ENCODE measurements at regions not wholly inside any gene's neighbourhood (a gene's known extent, or its start where the extent isn't known, plus 50 kb on each side); places are given as distances from the start of the nearest gene placed in this dataset.

- no peak for DNase-seq
- WGBS (ENCODE audit: insufficient coverage), result 7% methylated on average over 2 of the region's 7 CpGs
- Histone ChIP-seq H3K4me2 (replicated peaks; ENCODE audit: low read depth, low read length, poor library complexity, severe bottlenecking) (no peak overlapping the region), H3K4me3 (ENCODE audit: control extremely low read depth in 1 of 5, extremely low read depth in 1 of 5, insufficient read depth in 1 of 5, low read depth in 2 of 5, low read length in 4 of 5) (no peak overlapping the region), H2AFZ (ENCODE audit: insufficient read depth, low read depth, low read length, poor library complexity, severe bottlenecking) (no peak overlapping the region), H4K20me1 (ENCODE audit: control insufficient read depth, insufficient read depth, low read length, poor library complexity, severe bottlenecking) (no peaks in the 10 kb centered on the region), H3K9me3 (ENCODE audit: control extremely low read depth in 1 of 3, control insufficient read depth in 2 of 3, insufficient read depth in 1 of 3, low read length in 2 of 3) (peaks cover 0 to 7% (median 1%) of the 10 kb centered on the region in 3 donors), H3K79me2 (ENCODE audit: control insufficient read depth, insufficient read depth, low read length) (no peaks in the 10 kb centered on the region), H3K27me3 (replicated peaks in 1 of 4; ENCODE audit: control extremely low read depth in 1 of 4, control insufficient read depth in 3 of 4, insufficient read depth in 4 of 4, low read length in 3 of 4) (no peaks in the 10 kb centered on the region), H3K4me1 (ENCODE audit: control insufficient read depth in 2 of 2, insufficient read depth in 2 of 2, low read length in 2 of 2) (no peaks in the 10 kb centered on the region), H3K9ac (ENCODE audit: low read length) (no peak overlapping the region), H3K27ac (ENCODE audit: low read length in 2 of 2) (no peak overlapping the region), H3K36me3 (replicated peaks in 1 of 2; ENCODE audit: control extremely low read depth in 1 of 2, control insufficient read depth in 1 of 2, extremely low read depth in 1 of 2, insufficient read depth in 2 of 2, low read length in 1 of 2) (no peaks in the 10 kb centered on the region)
- no peak for ATAC-seq (ENCODE audit: low read depth)
- ChIA-PET POLR2A (no interaction called here), CTCF (no interaction called here)
- intact Hi-C loops (cut with micrococcal nuclease), result no loop called here
- Mint-ChIP-seq H3K9me3 (ENCODE audit: insufficient read depth) (peaks cover 5% of the 10 kb centered on the region), H3K27me3 (no peaks in the 10 kb centered on the region), H3K27ac (no peak overlapping the region), H3K4me3 (no peak overlapping the region), H3K4me1 (no peaks in the 10 kb centered on the region)
- TF ChIP-seq, protein P1, sequence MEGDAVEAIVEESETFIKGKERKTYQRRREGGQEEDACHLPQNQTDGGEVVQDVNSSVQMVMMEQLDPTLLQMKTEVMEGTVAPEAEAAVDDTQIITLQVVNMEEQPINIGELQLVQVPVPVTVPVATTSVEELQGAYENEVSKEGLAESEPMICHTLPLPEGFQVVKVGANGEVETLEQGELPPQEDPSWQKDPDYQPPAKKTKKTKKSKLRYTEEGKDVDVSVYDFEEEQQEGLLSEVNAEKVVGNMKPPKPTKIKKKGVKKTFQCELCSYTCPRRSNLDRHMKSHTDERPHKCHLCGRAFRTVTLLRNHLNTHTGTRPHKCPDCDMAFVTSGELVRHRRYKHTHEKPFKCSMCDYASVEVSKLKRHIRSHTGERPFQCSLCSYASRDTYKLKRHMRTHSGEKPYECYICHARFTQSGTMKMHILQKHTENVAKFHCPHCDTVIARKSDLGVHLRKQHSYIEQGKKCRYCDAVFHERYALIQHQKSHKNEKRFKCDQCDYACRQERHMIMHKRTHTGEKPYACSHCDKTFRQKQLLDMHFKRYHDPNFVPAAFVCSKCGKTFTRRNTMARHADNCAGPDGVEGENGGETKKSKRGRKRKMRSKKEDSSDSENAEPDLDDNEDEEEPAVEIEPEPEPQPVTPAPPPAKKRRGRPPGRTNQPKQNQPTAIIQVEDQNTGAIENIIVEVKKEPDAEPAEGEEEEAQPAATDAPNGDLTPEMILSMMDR (IDR thresholded peaks at IDR 0.05), result peak; percentile 17
- TF ChIP-seq EZH2 (IDR thresholded peaks at IDR 0.05; ENCODE audit: borderline replicate concordance, insufficient read depth, low read depth, low read length, poor library complexity, severe bottlenecking), result no peak
These were observed 327.0 kb downstream of the BMP2 start for GRCh38 chr20:7094438-7094997.

GRCh38 chr20:7106910-7107309, 339.4 kb downstream of the BMP2 start:
- Histone ChIP-seq H3K27me3 (replicated peaks in 1 of 4; ENCODE audit: control extremely low read depth in 1 of 4, control insufficient read depth in 3 of 4, insufficient read depth in 4 of 4, low read length in 3 of 4) (no peaks in the 10 kb centered on the region), H3K9ac (ENCODE audit: low read length) (no peak overlapping the region), H3K27ac (ENCODE audit: low read length in 2 of 2) (no peak overlapping the region), H3K4me3 (ENCODE audit: control extremely low read depth in 1 of 5, extremely low read depth in 1 of 5, insufficient read depth in 1 of 5, low read depth in 2 of 5, low read length in 4 of 5) (no peak overlapping the region), H3K9me3 (ENCODE audit: control extremely low read depth in 1 of 3, control insufficient read depth in 2 of 3, insufficient read depth in 1 of 3, low read length in 2 of 3) (no peaks in the 10 kb centered on the region), H3K36me3 (replicated peaks in 1 of 2; ENCODE audit: control extremely low read depth in 1 of 2, control insufficient read depth in 1 of 2, extremely low read depth in 1 of 2, insufficient read depth in 2 of 2, low read length in 1 of 2) (no peaks in the 10 kb centered on the region), H4K20me1 (ENCODE audit: control insufficient read depth, insufficient read depth, low read length, poor library complexity, severe bottlenecking) (no peaks in the 10 kb centered on the region), H3K79me2 (ENCODE audit: control insufficient read depth, insufficient read depth, low read length) (no peaks in the 10 kb centered on the region), H2AFZ (ENCODE audit: insufficient read depth, low read depth, low read length, poor library complexity, severe bottlenecking) (no peak overlapping the region), H3K4me2 (replicated peaks; ENCODE audit: low read depth, low read length, poor library complexity, severe bottlenecking) (no peak overlapping the region), H3K4me1 (ENCODE audit: control insufficient read depth in 2 of 2, insufficient read depth in 2 of 2, low read length in 2 of 2) (no peaks in the 10 kb centered on the region)
- Mint-ChIP-seq H3K4me1 (no peaks in the 10 kb centered on the region), H3K4me3 (no peak overlapping the region), H3K27ac (no peak overlapping the region), H3K27me3 (no peaks in the 10 kb centered on the region), H3K9me3 (ENCODE audit: insufficient read depth) (peaks cover 4% of the 10 kb centered on the region)
- DNase-seq, result no peak
- POLR2A ChIA-PET, result no interaction called here
- TF ChIP-seq, protein P1 (IDR thresholded peaks at IDR 0.05), result no peak
- no peak for TF ChIP-seq EZH2 (IDR thresholded peaks at IDR 0.05; ENCODE audit: borderline replicate concordance, insufficient read depth, low read depth, low read length, poor library complexity, severe bottlenecking)
- no CpG with 5 or more reads among the region's 4 CpGs for WGBS (ENCODE audit: insufficient coverage)
- no peak for ATAC-seq (ENCODE audit: low read depth)
- CTCF ChIA-PET, result no interaction called here
- intact Hi-C loops (cut with micrococcal nuclease), result no loop called here

Measured in B cell (primary cell).